Endothelial cell of umbilical vein (primary cell): ENCODE measurements at regions not wholly inside any gene's neighbourhood (a gene's known extent, or its start where the extent isn't known, plus 50 kb on each side); places are given as distances from the start of the nearest gene placed in this dataset.

ENCODE experiments used
- BruUV-seq: library from RNA; stranded (reverse); fragments of 400-500 nt; replicated peaks from 2 replicates; lab custom pipeline; 2021; lab: Mats Ljungman, UMichigan
- CTCF ChIA-PET: fragments of 300-600, 350-600 bp; sonication (Branson Sonifier 250); formaldehyde crosslinking; loops from one replicate; lab custom pipeline; 2021; ENCODE audit warnings: antibody characterized with exemption, inconsistent platforms; lab: Charles Lee
- POLR2A ChIA-PET: fragments of 300-600, 350-600 bp; sonication (Branson Sonifier 250); formaldehyde crosslinking; loops from one replicate; lab custom pipeline; 2021; ENCODE audit warnings: antibody characterized with exemption, inconsistent platforms; lab: Charles Lee
- DNase-seq: peaks from one replicate; pipeline ENCODE4 v3.0.0-alpha.2; 2011; ENCODE audit warnings: low read depth, low spot score
- FAIRE-seq: peaks from 2 replicates; lab custom pipeline; 2011; peaks lifted over from hg19 to GRCh38; lab: Jason Lieb, UNC
- H2AFZ ChIP-seq: 2 replicates; pipeline ENCODE4 v1.6.0; 2012; ENCODE audit warnings: low read depth, low read length, control low read depth, inconsistent platforms
- H3K27ac ChIP-seq: 2 replicates; pipeline ENCODE4 v1.5.1; 2011; ENCODE audit warnings: low read depth, mild to moderate bottlenecking, control low read depth, low read length, moderate library complexity; ENCODE audit not compliant: insufficient read depth
- H3K27me3 ChIP-seq, 2 experiments: 2 replicates each; pipeline versions ENCODE4 v1.6.0 to v1.6.1; 2011; ENCODE audit warnings: low read length in 2 of 2, mixed read lengths in 1 of 2; ENCODE audit not compliant: control insufficient read depth in 2 of 2, insufficient read depth in 2 of 2
- H3K36me3 ChIP-seq, 2 experiments: 2 replicates in 1 of 2; 3 replicates in 1 of 2; pipeline ENCODE4 v1.5.1; 2011; ENCODE audit warnings: low read length in 2 of 2, mild to moderate bottlenecking in 1 of 2, moderate library complexity in 1 of 2; ENCODE audit not compliant: control insufficient read depth in 2 of 2, insufficient read depth in 2 of 2; ENCODE audit errors: extremely low read depth in 1 of 2
- H3K4me1 ChIP-seq: 3 replicates; pipeline ENCODE4 v1.5.1; 2011; ENCODE audit warnings: mild to moderate bottlenecking, low read length; ENCODE audit not compliant: control insufficient read depth, insufficient read depth; ENCODE audit errors: extremely low read depth
- H3K4me2 ChIP-seq: 2 replicates; pipeline ENCODE4 v1.6.1; 2011; ENCODE audit warnings: low read length, control low read depth, mixed read lengths; ENCODE audit not compliant: insufficient read depth
- H3K4me3 ChIP-seq, 3 experiments: fragments of 200-600 bp in 1 of 3; sonication (generic), shearing (Covaris generic) in 1 of 3; replicated peaks in 1 of 3; 2 replicates each; pipeline ENCODE4 v1.5.1; 2011 to 2016; ENCODE audit warnings: control low read depth in 3 of 3, low read length in 3 of 3, mild to moderate bottlenecking in 2 of 3, inconsistent platforms in 1 of 3, low read depth in 1 of 3, moderate library complexity in 1 of 3; ENCODE audit not compliant: insufficient read depth in 1 of 3
- H3K79me2 ChIP-seq: 2 replicates; pipeline ENCODE4 v1.6.0; 2012; ENCODE audit warnings: low read length, inconsistent platforms; ENCODE audit not compliant: control insufficient read depth, insufficient read depth
- H3K9ac ChIP-seq: replicated peaks from 2 replicates; pipeline ENCODE3; 2011; ENCODE audit warnings: low read length, control low read depth; ENCODE audit not compliant: insufficient read depth; ENCODE audit errors: extremely low read depth
- H3K9me1 ChIP-seq: replicated peaks from 3 replicates; pipeline ENCODE4 v1.6.0; 2011; ENCODE audit warnings: mild to moderate bottlenecking, low read length; ENCODE audit not compliant: control insufficient read depth, insufficient read depth; ENCODE audit errors: extremely low read depth
- H3K9me3 ChIP-seq: replicated peaks from 2 replicates; pipeline ENCODE4 v1.5.1; 2012; ENCODE audit warnings: low read length, inconsistent platforms; ENCODE audit not compliant: control insufficient read depth, insufficient read depth
- H4K20me1 ChIP-seq: replicated peaks from 2 replicates; pipeline ENCODE3; 2011; ENCODE audit warnings: mild to moderate bottlenecking, low read length; ENCODE audit not compliant: control insufficient read depth, insufficient read depth; ENCODE audit errors: extremely low read depth
- EZH2 ChIP-seq: IDR thresholded peaks from 2 replicates; pipeline ENCODE4 v1.6.1; 2012; ENCODE audit warnings: borderline replicate concordance, low read depth, mild to moderate bottlenecking, moderate library complexity, low read length, inconsistent platforms; ENCODE audit not compliant: severe bottlenecking
- FOS ChIP-seq: IDR thresholded peaks from 2 replicates; pipeline ENCODE4 v1.6.1; 2011; ENCODE audit warnings: mild to moderate bottlenecking, low read length, moderate library complexity, borderline replicate concordance; ENCODE audit not compliant: insufficient read depth
- GATA2 ChIP-seq: IDR thresholded peaks from 2 replicates; pipeline ENCODE4 v1.7.0; 2011; ENCODE audit warnings: low read depth, mild to moderate bottlenecking, moderate library complexity, mixed read lengths, low read length; ENCODE audit not compliant: insufficient read length, insufficient read depth
- JUN ChIP-seq: IDR thresholded peaks from 2 replicates; pipeline ENCODE4 v1.6.1; 2011; ENCODE audit warnings: borderline replicate concordance, low read depth; ENCODE audit not compliant: insufficient read length, insufficient read depth
- MAX ChIP-seq: IDR thresholded peaks from 2 replicates; pipeline ENCODE4 v1.6.1; 2011; ENCODE audit not compliant: insufficient read depth, insufficient read length
- MYC ChIP-seq: IDR thresholded peaks from one replicate; pipeline ENCODE4 v1.6.1; 2011; ENCODE audit warnings: mild to moderate bottlenecking, low read depth, low read length
- POLR2A ChIP-seq: IDR thresholded peaks from 2 replicates; pipeline ENCODE4 v1.6.1; 2012; ENCODE audit warnings: low read depth, mild to moderate bottlenecking, control low read depth, low read length
- POLR2AphosphoS5 ChIP-seq: IDR thresholded peaks from 2 replicates; pipeline ENCODE4 v1.6.1; 2012; ENCODE audit warnings: low read depth, mild to moderate bottlenecking, control low read depth, low read length, moderate library complexity; ENCODE audit not compliant: insufficient read depth
- dilution Hi-C: fragments of 300-500 bp; cut with MboI; formaldehyde crosslinking; loops from one replicate; pipeline ENCODE4 v1.15.0; 2019; ENCODE audit warnings: low sequenced_read_pairs; ENCODE audit not compliant: extremely low pct_ligation_motif_present
- intact Hi-C: fragments of 100-400 bp; cut with micrococcal nuclease; formaldehyde crosslinking; loops from one replicate; pipeline ENCODE4 v1.10.0; 2022
- TF ChIP-seq, protein P1 (sequence below), 2 donors: IDR thresholded peaks; 1 replicate in 1 of 2; 2 replicates in 1 of 2; pipeline ENCODE4 v1.5.1; 2011; ENCODE audit warnings: low read length in 2 of 2, mild to moderate bottlenecking in 2 of 2, moderate library complexity in 2 of 2, control low read depth in 1 of 2, inconsistent platforms in 1 of 2, low read depth in 1 of 2; ENCODE audit not compliant: insufficient read depth in 1 of 2; ENCODE audit errors: extremely low read depth in 1 of 2

DNA sequence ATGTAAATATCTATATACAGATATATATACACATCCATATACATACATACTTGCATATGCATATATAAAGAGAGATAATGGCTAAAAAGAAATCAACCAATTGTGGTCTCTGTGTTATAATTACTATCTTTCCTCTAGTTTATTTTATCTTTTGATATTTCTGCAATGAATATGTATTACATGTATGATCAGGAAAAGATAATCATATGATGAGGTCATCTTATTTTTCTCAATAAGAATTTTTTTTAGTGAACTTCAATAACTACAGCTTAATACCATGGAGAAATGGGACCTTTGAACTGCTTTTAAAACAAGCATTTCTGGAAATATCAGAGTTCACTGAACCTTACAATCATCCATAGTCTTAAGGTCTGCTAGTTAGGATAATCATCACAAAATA is 158.0 kb downstream of the HNRNPD start:
- BruUV-seq, result no TSS peak
- Histone ChIP-seq H4K20me1 (no peaks in the 10 kb centered on the region), H3K27me3 (no peaks in the 10 kb centered on the region), H3K4me2 (no peak overlapping the region), H3K27ac (no peak overlapping the region), H3K36me3 (no peaks in the 10 kb centered on the region), H3K9ac (no peak overlapping the region), H2AFZ (no peak overlapping the region), H3K79me2 (no peaks in the 10 kb centered on the region), H3K9me3 (no peaks in the 10 kb centered on the region), H3K9me1 (peaks cover 2% of the 10 kb centered on the region), H3K4me3 (no peak overlapping the region), H3K4me1 (no peaks in the 10 kb centered on the region)
- ChIA-PET POLR2A (no interaction called here), CTCF (no interaction called here)
- dilution Hi-C loops (no loop called here), intact Hi-C loops (no loop called here)
- FAIRE-seq (no peak), DNase-seq (no peak)
- TF ChIP-seq, protein P1, sequence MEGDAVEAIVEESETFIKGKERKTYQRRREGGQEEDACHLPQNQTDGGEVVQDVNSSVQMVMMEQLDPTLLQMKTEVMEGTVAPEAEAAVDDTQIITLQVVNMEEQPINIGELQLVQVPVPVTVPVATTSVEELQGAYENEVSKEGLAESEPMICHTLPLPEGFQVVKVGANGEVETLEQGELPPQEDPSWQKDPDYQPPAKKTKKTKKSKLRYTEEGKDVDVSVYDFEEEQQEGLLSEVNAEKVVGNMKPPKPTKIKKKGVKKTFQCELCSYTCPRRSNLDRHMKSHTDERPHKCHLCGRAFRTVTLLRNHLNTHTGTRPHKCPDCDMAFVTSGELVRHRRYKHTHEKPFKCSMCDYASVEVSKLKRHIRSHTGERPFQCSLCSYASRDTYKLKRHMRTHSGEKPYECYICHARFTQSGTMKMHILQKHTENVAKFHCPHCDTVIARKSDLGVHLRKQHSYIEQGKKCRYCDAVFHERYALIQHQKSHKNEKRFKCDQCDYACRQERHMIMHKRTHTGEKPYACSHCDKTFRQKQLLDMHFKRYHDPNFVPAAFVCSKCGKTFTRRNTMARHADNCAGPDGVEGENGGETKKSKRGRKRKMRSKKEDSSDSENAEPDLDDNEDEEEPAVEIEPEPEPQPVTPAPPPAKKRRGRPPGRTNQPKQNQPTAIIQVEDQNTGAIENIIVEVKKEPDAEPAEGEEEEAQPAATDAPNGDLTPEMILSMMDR (IDR thresholded peaks at IDR 0.05; ENCODE audit: extremely low read depth in 1 of 2, insufficient read depth in 1 of 2, low read depth in 1 of 2, low read length in 2 of 2), result no peak
- TF ChIP-seq GATA2, result no peak
- no peak for TF ChIP-seq MAX
- TF ChIP-seq MYC, result no peak
- no peak for TF ChIP-seq POLR2A
- no peak for TF ChIP-seq POLR2AphosphoS5
- no peak for TF ChIP-seq FOS
- TF ChIP-seq JUN, result no peak
- TF ChIP-seq EZH2, result no peak
